Head of caudate nucleus (tissue), 42 donors: ENCODE measurements at regions not wholly inside any gene's neighbourhood (a gene's known extent, or its start where the extent isn't known, plus 50 kb on each side); places are given as distances from the start of the nearest gene placed in this dataset.
A peak's percentile ranks its signal among the peaks of the same experiment; 100 is the strongest.

Experiments used
- DNase-seq, 42 donors: peaks; one replicate each; pipeline versions ENCODE4 v3.0.0 to v3.0.0-alpha.2; 2020 to 2021; ENCODE audit warnings: mixed read lengths in 7 of 42
- intact Hi-C: fragments of 100-400 bp; cut with DNase I; formaldehyde crosslinking; loops from one replicate; pipeline ENCODE4 v1.15.0; 2022

DNA sequence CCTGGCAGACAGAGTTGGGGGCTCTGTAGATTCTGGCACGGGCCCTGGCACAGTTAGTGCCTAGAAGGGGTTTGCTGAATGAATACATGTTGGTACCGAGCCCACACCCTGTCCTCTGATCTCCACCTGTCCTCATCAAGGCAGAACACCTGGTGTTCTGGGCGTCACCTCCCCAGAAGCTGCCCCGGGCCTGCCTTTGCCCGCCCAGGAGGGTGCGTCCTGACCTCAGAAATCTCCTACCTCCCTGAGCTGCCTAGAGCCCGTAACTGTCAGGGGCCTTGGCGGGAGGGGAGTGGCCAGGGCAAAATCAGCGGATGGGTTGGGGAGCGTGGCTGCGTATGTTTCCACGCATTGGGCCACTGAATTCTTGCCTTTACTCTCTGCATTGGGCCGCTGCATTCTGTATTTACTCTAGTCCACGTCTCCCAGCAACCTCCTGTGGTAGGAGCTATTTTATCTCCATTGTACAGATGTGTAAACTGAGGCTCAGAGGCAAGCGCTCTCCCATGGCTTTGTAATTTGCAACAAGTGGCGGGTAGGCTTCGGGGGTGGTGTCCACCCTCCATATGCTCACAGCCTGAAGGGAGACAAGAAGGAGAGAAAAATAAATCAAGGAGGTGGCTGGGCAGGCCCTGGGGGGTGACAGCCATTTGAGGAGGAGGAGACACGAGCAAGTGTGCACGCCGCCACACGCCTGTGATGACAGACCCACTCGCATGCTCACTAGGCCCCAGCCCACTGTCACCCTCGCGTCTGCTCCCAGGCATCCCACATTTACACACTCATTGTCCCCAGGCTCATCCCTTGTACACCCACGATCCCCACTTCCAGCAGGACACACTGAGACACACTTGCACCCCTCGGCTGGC lies 95.7 kb upstream of the WNT4 start:
- intact Hi-C loops = no loop called here
- no peak for DNase-seq

DNA sequence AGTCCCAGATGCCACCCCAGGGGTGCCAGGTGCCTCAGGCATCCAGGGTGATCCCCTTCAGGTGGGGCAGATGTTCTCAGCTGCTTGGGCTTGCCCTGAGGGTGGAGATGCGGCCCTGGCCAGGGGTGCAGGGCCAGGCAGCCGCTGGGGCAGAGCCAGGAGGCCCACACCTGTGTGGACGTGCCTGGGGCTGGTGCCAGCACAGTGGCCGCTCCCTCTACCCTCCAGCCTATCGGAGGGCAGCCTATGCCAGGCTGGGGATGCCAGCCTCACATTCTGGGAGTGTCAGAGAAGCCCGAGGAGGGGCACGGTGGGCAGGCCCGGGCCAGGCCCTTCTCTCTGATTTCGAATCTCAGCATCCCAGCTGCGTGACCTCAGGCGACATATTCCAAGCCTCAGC lies 96.5 kb upstream of the WNT4 start:
- intact Hi-C loops = no loop called here
- no peak for DNase-seq

DNA sequence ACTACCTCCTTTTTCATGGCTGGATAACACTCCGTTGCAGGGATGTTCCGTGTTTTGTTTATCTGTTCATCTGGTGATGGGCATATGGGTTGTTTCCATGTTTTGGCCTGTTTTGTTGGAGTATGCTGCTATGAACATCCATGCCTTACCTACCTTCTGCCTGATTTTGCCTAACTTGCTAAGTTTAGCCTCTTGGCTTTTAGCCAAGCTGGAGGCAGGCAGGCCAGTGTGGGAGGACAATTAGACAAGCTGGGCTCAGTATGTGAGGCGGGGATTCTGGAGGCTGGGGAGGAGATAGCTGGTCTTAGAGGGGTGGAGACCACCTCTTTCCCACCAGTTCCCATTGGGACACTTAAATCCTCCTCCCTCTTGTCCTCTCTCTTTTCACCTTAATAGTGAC lies 98.4 kb upstream of the WNT4 start:
- DNase-seq = peak in 2 of 42 donors; percentile 9 to 11

DNA sequence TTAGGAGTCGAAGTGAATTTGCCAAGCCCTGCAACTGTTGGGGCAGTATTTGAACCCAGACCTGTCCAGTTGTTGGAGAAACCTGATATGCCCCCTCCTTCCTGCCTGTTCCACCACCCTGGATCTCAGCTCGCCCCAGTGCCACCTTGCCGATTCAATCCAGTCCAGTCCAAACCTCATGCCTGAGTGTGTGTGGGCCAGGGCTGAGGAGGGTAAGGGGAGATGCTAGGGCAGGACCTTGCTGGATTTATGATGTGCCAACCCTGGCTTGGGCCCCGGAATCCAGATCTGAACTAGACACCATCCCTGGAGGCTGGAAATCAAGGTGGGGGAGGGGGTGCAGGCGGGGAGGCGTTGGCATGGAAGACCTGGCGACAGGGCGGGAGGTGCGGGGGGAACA lies 98.9 kb upstream of the WNT4 start:
- no peak for DNase-seq
- intact Hi-C loops = no loop called here

More for the DNA sequence above, 98.4 kb upstream of the WNT4 start:
- intact Hi-C loops = no loop called here

DNA sequence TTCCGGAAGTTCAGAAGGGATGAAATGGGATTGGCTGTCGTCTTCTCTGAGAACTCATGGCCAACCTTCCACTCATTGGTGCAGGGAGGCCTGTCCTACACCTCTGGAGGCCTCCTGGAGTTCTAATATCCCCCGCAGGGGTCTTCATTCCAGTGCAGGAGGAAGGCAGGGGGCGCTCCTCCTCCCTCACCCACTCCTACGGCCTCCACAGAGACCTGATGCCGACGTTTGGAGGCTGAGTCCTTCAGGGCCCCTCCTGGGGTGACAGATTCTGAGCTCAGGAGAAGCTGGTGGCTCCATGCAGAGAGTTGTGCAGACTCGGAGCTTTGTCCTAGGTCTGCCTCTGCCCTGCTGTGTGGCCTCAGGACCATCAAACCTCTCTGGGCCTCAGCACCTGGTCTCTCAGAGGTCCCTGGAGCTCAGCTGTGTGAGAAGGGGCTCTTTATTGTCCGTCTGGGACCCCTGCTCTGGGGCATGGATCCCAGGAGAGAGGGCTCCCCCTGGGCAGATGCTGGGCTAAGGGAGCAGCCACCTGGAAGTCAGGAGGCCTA lies 102.3 kb upstream of the WNT4 start:
- no peak for DNase-seq
- intact Hi-C loops = no loop called here

DNA sequence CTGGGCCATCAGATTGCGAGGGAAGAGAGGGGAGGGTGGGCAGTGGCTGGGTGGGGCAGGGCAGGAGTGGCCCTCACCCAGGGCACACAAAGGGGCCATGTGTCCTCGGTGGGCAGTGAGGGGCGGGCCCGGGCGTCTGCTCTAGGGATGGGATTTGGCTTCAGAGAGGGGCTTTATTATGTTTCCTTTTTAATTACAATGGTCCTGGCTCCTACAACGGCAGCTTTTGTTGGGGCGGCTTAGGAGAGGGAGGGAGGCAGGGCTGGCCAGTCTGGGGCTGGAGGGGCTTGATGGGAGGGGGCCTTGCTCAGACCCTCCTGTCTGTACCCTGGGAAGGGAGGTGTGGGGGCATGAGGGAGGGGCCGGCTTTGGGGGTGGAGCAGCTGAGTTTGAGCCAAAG lies 102.8 kb upstream of the WNT4 start:
- no peak for DNase-seq
- intact Hi-C loops = no loop called here

DNA sequence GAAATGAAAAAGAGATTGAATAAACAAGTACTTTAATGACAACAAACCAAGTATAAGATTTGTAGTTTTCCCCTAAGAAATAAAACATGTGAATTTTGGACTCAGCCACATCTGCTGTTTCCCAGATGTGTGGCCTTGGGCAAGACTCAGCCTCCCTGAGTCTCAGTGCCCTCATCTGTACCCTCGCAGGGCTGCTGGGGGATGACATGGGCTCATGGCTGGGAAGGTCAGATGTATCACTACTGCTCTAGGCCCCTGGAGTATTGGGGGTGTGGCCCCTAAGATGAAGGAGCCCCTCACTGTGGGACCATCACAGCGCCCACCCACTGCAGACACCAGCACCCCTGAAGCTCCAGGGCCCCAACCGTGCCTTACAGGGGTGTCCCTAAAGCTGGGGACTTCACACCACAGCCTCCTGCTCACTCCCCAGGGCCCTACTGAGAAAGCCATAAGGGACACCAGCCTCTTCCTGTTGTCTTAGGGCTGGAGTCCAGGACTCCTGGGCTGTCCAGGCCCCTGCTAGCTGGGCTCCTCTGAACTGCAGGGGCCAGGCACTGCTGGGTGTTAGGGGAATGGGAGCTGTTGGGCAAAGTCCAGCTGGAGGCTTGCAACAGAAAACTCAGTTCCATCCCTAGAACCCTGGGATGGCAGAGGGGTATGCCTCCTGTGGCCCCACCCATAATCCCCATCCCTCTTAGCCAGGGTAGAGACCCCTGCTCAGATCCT lies 104.0 kb upstream of the WNT4 start:
- intact Hi-C loops = no loop called here
- DNase-seq = no peak

DNA sequence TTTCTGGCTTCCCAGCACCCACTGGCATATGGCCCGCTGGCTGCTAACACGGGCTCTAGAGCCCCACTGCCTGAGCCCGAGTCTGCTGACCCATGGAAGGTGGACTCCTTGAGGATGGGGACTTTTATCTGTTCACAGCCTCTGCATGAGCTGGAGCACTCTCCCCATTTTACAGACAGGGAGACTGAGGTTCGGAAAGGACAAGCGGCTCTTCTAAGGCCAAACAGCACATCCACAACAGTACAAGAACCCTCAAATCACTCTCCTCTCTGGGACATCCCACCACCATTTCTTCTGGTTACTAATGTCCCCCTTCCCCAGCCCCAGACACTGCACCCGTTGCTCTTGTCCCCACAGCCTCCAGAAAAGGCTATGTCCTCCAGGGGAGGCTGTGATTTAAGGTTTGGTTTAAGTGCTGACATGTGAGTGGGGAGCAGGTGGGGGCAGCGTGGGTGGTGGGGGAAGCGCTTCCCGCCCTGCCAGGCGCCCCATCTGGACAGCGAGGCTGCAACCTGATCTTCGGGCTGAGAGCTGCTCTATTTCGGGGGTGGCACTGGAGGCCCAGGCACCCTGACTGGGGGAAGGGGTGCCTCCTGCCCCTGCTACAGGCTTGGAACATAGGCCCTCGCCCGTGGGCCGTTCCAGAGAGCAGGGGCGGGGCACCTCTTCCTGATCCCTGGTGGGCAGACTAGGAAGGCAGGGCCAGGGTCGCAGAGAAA lies 104.8 kb upstream of the WNT4 start:
- intact Hi-C loops = no loop called here
- DNase-seq = no peak

DNA sequence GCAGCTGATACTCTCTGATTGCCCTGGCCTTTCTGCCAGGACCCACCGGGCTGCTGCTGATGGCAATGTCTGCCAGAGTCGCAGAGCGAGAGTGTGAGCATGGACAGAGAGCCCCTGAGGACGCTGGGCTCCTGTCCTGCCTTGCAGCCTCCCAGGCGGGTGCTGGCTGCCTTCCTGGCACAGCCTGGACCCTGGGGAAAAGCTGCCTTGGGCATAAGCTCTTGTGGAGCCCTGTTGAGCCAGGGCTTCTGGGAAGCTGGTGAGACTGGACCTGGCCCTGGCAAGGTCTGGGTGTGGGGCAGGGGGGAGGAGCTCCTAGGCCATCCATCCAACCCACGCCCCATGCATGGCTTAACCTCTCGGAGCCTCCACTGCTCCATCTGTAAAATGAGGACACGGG lies 105.8 kb upstream of the WNT4 start:
- intact Hi-C loops = no loop called here
- DNase-seq = peak in 9 of 42 donors; percentile 4 to 43 (median 22)

DNA sequence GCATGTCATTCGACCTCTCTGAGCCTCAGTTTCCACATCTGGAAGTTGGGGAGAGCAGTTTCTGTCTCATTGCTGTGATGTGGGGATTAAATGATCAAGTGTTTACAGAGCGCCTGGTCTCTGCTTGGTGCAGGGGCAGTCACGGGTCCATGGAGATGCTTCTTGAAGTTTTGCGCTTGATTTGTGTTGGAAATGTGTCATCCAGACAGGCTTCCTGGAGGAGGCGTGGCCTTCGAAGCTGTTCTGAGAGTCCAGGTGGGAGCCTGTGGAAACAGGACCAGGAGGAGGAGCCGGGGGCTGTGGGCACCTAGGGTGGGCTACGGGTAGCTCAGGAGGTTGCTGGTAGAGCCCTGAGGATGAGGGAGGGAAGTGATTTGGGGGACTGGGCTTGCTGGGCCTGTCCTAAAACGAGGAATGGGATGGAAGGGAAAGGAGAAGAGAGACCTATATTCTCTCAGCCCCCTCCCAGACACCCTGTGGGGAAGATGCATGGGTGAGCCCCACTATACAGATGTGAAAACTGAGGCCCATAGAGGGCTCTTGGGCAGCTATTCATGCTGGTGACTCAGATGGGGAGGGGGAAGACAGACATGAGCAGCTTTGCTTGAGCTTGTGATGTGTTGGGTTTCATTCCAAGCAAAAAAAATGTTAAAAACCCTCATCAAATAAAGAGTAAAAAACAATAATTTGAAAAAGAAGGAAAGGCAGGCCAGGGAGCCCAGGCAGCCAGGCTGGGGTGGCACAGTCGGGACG lies 107.2 kb upstream of the WNT4 start:
- no peak for DNase-seq
- intact Hi-C loops = no loop called here

DNA sequence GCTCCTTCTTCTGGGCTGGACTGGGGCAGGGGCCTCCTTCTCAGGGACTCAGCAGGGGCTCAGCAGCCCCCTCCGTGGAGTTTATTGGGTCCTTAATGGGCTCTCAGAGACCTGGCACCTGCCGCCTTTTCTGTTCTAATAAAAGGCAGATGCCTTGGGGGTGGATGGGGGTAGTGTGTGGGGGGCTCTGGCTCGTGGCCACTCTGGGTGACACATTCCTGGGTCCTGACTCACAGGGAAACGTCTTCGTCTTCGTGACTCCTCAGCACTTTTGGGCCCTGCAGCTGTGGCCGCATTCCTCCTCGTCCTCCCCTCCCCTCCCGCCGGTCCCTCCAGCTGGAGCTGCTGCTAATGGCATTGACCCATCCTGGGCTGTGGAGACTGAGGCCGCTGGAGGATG lies 107.8 kb upstream of the WNT4 start:
- intact Hi-C loops = no loop called here
- no peak for DNase-seq

DNA sequence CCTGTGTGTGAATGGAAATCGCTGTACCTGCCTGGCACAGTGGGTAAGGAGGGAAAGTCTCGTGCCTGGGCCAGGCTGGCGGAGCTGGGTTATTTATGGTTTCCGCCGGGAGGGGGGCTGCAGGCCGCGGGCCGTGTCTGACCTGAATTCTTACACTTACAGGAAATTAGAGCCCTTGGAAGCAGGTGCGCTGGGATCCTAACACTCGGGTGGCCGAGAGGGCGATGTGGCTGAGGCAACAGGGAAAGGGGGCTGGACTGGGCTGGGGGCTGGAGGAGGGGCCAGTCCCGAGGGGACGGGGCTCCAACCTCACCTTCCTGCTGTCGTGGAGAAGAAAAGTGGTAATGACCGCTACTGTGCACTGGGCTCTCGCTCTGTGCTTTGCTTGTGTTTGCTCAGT lies 109.4 kb upstream of the WNT4 start:
- no peak for DNase-seq
- intact Hi-C loops = no loop called here

DNA sequence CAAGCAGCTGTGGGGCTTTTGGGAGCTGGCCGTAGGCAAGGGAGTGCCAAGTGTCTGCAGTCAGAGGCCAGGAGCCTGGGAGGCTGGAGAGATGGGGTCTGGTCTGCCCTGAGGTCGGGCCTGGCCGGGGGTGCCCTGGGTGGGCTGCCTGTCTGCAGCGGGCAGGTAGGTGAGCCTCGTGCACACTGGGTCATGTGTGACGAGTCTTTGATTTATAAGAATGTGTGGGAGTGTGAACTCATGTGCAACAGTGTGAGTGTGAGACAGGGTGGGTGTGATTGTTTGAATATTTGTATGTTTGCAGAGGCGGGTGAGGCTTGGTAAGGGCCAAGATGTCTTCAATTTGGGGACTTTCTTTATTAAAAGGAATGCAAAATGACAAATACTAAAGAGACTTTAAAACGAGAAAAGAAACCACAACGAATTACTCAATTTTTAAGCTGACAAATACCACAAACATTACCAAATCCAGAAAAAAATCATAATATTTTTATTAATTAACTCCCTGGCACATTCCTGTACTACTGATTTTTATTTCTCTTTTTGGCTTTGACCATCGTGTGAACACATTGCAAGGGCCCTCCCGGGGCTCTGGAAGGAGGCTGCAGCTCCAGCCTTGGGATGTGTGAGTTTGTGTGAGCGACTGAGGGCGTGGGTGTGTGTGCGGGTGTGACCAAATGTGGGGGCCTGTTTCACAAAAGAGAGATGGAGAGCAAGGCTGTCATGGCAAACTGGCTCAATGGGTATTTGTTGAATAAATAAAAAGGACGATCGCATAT lies 110.3 kb upstream of the WNT4 start:
- intact Hi-C loops = no loop called here
- peak in 2 of 42 donors; percentile 8 to 10 for DNase-seq

DNA sequence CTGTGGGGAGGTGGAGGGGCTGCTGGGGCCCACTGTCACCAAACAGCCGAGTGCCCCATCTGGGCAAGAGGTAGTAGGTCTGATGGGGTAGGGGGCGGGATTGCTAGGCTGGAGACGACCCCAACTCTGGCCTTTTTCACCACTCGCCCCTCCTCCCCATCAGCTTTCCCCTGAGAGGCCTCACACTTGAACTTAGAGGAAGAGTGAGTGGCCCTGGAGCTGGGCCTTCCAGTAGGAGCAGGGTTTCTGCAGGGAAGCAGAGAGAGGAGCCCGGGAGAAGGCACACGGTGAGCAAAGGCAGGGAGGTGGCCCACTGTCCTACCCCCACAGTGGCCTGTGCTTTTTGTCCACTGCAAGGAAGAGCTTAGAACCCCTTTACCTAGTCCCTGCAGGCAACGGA lies 111.9 kb upstream of the WNT4 start:
- no peak for DNase-seq
- intact Hi-C loops = no loop called here

DNA sequence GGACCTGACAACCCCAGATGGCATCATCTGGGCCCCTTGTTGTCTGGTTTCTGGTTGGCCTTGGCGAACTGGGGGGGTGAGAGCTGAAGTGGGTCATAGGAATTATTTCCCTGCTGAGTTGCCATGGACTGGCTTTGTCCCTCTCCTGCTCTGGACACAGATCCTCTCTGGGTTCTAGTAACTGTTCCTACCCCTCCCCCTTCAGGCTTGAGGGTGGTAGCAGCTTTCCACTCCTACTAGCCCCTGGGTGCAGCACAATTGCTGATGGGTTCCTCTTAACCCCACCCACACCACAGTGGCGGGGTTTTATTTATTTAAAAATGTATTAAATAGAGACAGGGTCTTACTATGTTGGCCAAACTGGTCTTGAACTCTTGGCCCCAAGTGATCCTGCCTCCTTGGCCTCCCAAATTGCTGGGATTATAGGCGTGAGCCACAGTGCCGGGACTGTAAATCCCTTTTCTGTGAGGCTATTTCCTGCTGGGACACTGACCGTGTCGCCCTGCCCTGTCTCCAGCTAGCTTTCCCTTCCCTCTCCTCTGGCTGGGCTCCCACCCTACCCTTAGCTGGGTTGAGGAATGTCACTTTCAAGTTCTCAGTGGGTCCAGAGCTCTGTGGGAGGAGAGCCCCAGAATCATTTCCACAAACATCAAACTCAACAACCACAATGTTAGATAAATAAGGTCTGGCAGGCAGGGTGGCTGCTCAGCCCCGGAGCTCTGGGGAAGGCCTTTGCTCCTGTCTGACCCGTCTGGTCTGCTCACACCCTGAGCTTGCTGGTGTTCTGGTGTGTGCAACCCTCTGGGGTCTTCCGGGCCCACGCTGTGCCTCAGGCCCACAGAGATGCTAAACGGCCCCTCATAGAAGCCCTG lies 112.7 kb upstream of the WNT4 start:
- intact Hi-C loops = no loop called here
- no peak for DNase-seq

DNA sequence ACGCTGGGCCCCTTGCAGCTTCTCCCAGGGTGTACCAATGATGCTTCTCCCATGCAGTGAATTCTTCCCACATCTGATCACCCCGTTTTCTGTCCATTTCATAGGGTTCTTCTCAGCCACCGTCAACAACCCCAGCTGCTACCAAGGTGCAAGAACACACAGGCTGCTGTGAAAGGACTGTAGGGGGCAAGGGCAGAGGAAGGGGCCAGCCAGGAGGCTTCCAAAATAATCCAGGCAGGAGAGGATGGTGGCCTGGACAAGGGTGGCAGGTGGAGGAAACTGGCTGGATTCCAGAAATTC lies 113.3 kb upstream of the WNT4 start:
- intact Hi-C loops = no loop called here
- no peak for DNase-seq
